ENCODE measurements at regions not wholly inside any gene's neighbourhood (a gene's known extent, or its start where the extent isn't known, plus 50 kb on each side); places are given as distances from the start of the nearest gene placed in this dataset.

DNA sequence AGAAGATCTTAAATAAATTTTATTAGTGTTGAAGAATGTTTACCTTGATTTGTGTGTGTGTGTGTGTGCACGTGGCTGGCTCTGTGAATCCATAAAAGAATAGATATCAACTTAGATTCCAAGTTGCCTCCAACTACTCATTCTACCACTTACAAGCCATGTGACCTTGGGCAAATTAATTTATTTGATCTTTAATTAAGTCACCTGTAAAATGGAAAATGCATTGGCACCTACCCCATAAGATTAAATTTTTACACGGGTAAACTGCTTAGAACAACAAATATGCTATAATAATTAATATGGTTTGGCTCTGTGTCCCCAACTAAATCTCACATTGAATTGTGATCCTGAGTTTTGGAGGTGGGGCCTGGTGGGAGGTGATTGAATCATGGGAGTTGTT is 604.9 kb upstream of the NRG3 start:
- no peaks in the 10 kb centered on the region for H3K9me3 ChIP-seq
- no peaks in the 10 kb centered on the region for H3K4me1 ChIP-seq
- no peak for DNase-seq (ENCODE audit: extremely low spot score in 2 of 2)
- H3K4me3 ChIP-seq = no peak overlapping the region
- intact Hi-C loops (cut with DNase I) = no loop called here
- no peak for TF ChIP-seq POLR2A (IDR thresholded peaks at IDR 0.05)
- TF ChIP-seq CTCF (IDR thresholded peaks at IDR 0.05) = no peak
- no peak for TF ChIP-seq POLR2AphosphoS5 (IDR thresholded peaks at IDR 0.05; ENCODE audit: insufficient read depth in 1 of 2, low read depth in 1 of 2)
- no peak overlapping the region for H3K27ac ChIP-seq
- H3K36me3 ChIP-seq = no peaks in the 10 kb centered on the region
- H3K27me3 ChIP-seq = no peaks in the 10 kb centered on the region

DNA sequence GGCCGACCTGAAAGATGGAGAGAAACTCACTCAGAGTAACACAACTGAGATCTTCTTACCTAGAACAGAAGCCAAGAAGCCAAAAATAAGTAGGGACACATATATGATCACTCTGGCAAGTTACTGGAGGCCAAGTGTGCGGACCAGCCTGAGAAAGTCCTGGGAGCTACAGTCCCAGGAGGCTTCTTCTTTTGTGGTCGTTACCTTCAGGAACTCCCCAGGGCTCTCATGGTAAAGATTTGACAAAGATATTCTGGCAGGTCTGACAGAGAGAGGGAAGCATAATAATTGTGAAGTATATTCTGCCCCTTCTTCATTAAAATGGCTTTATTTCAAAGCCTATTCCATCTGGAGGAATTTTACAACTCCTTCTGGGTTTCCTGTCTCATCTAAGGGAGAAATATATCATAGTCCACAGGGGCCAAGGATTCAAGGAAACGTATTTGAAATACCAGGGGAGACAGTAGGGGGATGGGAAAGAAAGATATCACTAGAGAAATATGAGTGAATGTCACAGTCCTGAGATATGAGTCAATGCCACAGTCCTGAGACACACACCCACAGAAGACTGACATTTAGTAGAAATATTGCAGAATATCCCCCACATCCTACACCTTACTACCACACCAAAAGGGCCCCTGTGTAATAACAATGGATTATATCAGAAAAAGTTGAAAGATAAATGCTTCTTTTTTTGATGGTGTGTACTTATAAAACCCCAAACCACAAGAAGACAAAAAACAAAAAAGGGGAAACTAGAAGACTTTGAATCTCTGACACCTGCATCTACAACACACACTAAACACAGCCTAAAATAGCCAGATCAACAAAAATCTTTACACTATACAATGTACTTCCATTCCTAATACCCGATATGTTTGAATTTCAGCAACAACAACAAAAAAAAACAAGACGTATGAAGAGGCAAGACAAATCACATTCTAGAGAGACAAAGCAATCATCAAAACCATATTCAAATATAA is 594.2 kb upstream of the NRG3 start:
- no peaks in the 10 kb centered on the region for H3K4me1 ChIP-seq
- H3K27ac ChIP-seq = no peak overlapping the region
- intact Hi-C loops (cut with DNase I) = no loop called here
- no peak for TF ChIP-seq CTCF (IDR thresholded peaks at IDR 0.05)
- TF ChIP-seq POLR2AphosphoS5 (IDR thresholded peaks at IDR 0.05; ENCODE audit: insufficient read depth in 1 of 2, low read depth in 1 of 2) = no peak
- TF ChIP-seq POLR2A (IDR thresholded peaks at IDR 0.05) = no peak
- H3K9me3 ChIP-seq = no peaks in the 10 kb centered on the region
- DNase-seq (ENCODE audit: extremely low spot score in 2 of 2) = no peak
- no peak overlapping the region for H3K4me3 ChIP-seq
- H3K36me3 ChIP-seq = no peaks in the 10 kb centered on the region
- H3K27me3 ChIP-seq = no peaks in the 10 kb centered on the region

DNA sequence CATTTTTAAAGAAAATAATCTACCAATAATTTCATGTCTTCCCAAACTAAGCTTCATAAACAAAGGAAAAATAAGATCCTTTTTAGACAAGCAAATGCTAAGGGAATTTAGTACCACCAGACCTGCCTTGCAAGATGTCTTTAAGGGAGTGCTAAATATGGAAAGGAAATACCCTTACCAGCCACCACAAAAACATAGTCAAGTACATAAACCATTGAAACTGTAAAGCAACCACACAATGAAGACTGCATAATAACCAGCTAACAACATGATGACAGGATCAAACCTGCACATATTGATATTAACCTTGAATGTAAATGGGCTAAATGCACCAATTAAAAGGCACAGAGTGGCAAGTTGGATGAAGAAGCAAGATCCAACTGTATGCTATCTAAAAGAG is 586.5 kb upstream of the NRG3 start:
- no peak overlapping the region for H3K4me3 ChIP-seq
- H3K27ac ChIP-seq = no peak overlapping the region
- intact Hi-C loops (cut with DNase I) = no loop called here
- no peak for DNase-seq (ENCODE audit: extremely low spot score in 2 of 2)
- TF ChIP-seq POLR2A (IDR thresholded peaks at IDR 0.05) (no peak), POLR2AphosphoS5 (IDR thresholded peaks at IDR 0.05; ENCODE audit: insufficient read depth in 1 of 2, low read depth in 1 of 2) (no peak), CTCF (IDR thresholded peaks at IDR 0.05) (no peak)
- H3K9me3 ChIP-seq = no peaks in the 10 kb centered on the region
- H3K27me3 ChIP-seq = no peaks in the 10 kb centered on the region
- no peaks in the 10 kb centered on the region for H3K4me1 ChIP-seq
- H3K36me3 ChIP-seq = no peaks in the 10 kb centered on the region

GRCh38 chr10:81297292-81297691 is 577.7 kb upstream of the NRG3 start:
- no peak for DNase-seq (ENCODE audit: extremely low spot score in 2 of 2)
- Histone ChIP-seq H3K4me3 (no peak overlapping the region), H3K36me3 (no peaks in the 10 kb centered on the region), H3K27ac (no peak overlapping the region), H3K27me3 (no peaks in the 10 kb centered on the region), H3K9me3 (no peaks in the 10 kb centered on the region), H3K4me1 (no peaks in the 10 kb centered on the region)
- intact Hi-C loops (cut with DNase I) = no loop called here
- no peak for TF ChIP-seq POLR2AphosphoS5 (IDR thresholded peaks at IDR 0.05; ENCODE audit: insufficient read depth in 1 of 2, low read depth in 1 of 2)
- TF ChIP-seq POLR2A (IDR thresholded peaks at IDR 0.05) = no peak

- intact Hi-C loops (cut with DNase I) = no loop called here
- no peaks in the 10 kb centered on the region for H3K9me3 ChIP-seq
- DNase-seq (ENCODE audit: extremely low spot score in 2 of 2) = no peak
- TF ChIP-seq CTCF (IDR thresholded peaks at IDR 0.05) (no peak), POLR2A (IDR thresholded peaks at IDR 0.05) (no peak), POLR2AphosphoS5 (IDR thresholded peaks at IDR 0.05; ENCODE audit: insufficient read depth in 1 of 2, low read depth in 1 of 2) (no peak)
- no peaks in the 10 kb centered on the region for H3K36me3 ChIP-seq
- no peaks in the 10 kb centered on the region for H3K27me3 ChIP-seq
- H3K4me3 ChIP-seq = no peak overlapping the region
- H3K27ac ChIP-seq = no peak overlapping the region
- H3K4me1 ChIP-seq = no peaks in the 10 kb centered on the region
Measured at GRCh38 chr10:81303656-81304055, 571.3 kb upstream of the NRG3 start.
